IPS-15b (cell line): ENCODE measurements at regions not wholly inside any gene's neighbourhood (a gene's known extent, or its start where the extent isn't known, plus 50 kb on each side); places are given as distances from the start of the nearest gene placed in this dataset.

Source experiments
- H3K27me3 ChIP-seq: one replicate; pipeline ENCODE4 v1.6.1; 2013; ENCODE audit warnings: low read length; ENCODE audit not compliant: control insufficient read depth, insufficient read depth
- H3K36me3 ChIP-seq: one replicate; pipeline ENCODE4 v1.6.1; 2013; ENCODE audit warnings: low read length; ENCODE audit not compliant: control insufficient read depth, insufficient read depth
- H3K4me1 ChIP-seq: one replicate; pipeline ENCODE4 v1.6.1; 2013; ENCODE audit warnings: mild to moderate bottlenecking, low read length; ENCODE audit not compliant: control insufficient read depth, insufficient read depth
- H3K4me3 ChIP-seq: one replicate; pipeline ENCODE4 v1.5.1; 2013; ENCODE audit warnings: low read depth, low read length
- H3K9ac ChIP-seq: one replicate; pipeline ENCODE4 v1.6.1; 2013; ENCODE audit warnings: low read depth, mild to moderate bottlenecking, low read length
- H3K9me3 ChIP-seq: one replicate; pipeline ENCODE4 v1.6.1; 2013; ENCODE audit warnings: mild to moderate bottlenecking, low read length; ENCODE audit not compliant: control insufficient read depth, insufficient read depth

DNA sequence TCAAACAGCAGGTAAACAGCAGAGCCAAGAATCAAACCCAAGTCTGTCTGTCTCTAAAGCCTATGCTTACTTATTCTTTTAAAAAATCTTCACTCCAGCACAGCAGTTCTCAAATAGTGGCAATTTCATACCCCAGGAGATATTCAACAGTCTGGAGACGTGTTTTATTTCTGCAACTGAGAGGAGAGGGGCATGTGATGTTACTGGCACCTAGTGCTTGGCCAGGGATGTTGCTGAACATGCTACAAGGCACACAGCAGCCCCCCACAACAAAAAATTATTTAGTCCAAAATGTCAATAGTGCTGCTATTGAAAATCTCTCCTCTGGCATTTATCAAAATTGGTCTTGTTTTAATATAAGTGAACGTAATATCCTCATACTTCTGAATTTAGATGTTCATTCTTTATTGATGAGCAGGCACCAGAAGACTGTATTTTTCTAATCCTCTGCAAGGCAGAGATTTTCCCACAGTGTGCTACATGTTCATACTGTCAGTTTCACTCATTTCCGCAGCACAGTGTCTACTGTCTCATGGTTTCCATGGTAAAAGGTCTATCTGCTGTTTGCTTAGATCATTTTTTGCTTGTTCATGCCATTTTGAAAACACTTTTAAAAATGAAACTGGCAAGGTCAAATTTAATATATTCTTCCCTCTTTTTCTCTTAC, 90.5 kb downstream of the LRATD1 start:
- H3K36me3 ChIP-seq = no peaks in the 10 kb centered on the region
- no peaks in the 10 kb centered on the region for H3K27me3 ChIP-seq
- H3K4me3 ChIP-seq = no peak overlapping the region
- H3K4me1 ChIP-seq = no peaks in the 10 kb centered on the region
- no peaks in the 10 kb centered on the region for H3K9me3 ChIP-seq
- no peak overlapping the region for H3K9ac ChIP-seq

DNA sequence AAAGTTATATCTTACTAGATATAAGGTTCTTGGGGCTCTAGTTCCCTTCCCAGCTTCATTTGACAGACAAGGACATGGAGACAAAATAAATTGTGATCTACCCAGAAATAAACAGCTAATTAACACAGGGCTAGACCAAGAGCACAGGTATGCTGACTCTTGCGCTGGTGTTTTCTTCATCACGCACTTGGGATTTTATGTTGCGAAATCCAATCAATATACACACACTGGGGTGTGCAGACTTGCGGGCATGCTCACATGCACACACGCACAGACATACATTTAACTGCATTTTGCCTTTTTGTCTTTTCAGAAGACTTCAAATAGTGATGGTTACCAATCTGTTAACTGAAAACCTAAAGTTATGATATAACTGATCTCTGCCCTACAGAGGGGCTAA, 91.2 kb downstream of the LRATD1 start:
- no peaks in the 10 kb centered on the region for H3K4me1 ChIP-seq
- H3K9me3 ChIP-seq = no peaks in the 10 kb centered on the region

GRCh38 chr2:14735696-14736095, 103.2 kb downstream of the LRATD1 start:
- Histone ChIP-seq H3K4me1 (no peaks in the 10 kb centered on the region), H3K4me3 (no peak overlapping the region), H3K9me3 (no peaks in the 10 kb centered on the region), H3K27me3 (no peaks in the 10 kb centered on the region), H3K9ac (no peak overlapping the region), H3K36me3 (no peaks in the 10 kb centered on the region)

More for the DNA sequence above, 91.2 kb downstream of the LRATD1 start:
- H3K4me3 ChIP-seq = no peak overlapping the region
- H3K36me3 ChIP-seq = no peaks in the 10 kb centered on the region
- no peak overlapping the region for H3K9ac ChIP-seq
- no peaks in the 10 kb centered on the region for H3K27me3 ChIP-seq

GRCh38 chr2:14737201-14737600, 104.7 kb downstream of the LRATD1 start:
- no peak overlapping the region for H3K4me3 ChIP-seq
- no peaks in the 10 kb centered on the region for H3K27me3 ChIP-seq
- no peak overlapping the region for H3K9ac ChIP-seq
- H3K36me3 ChIP-seq = no peaks in the 10 kb centered on the region
- H3K9me3 ChIP-seq = no peaks in the 10 kb centered on the region
- H3K4me1 ChIP-seq = no peaks in the 10 kb centered on the region

- H3K4me1 ChIP-seq = no peaks in the 10 kb centered on the region
- H3K4me3 ChIP-seq = no peak overlapping the region
These were observed 111.3 kb downstream of the LRATD1 start for GRCh38 chr2:14743861-14744260.

DNA sequence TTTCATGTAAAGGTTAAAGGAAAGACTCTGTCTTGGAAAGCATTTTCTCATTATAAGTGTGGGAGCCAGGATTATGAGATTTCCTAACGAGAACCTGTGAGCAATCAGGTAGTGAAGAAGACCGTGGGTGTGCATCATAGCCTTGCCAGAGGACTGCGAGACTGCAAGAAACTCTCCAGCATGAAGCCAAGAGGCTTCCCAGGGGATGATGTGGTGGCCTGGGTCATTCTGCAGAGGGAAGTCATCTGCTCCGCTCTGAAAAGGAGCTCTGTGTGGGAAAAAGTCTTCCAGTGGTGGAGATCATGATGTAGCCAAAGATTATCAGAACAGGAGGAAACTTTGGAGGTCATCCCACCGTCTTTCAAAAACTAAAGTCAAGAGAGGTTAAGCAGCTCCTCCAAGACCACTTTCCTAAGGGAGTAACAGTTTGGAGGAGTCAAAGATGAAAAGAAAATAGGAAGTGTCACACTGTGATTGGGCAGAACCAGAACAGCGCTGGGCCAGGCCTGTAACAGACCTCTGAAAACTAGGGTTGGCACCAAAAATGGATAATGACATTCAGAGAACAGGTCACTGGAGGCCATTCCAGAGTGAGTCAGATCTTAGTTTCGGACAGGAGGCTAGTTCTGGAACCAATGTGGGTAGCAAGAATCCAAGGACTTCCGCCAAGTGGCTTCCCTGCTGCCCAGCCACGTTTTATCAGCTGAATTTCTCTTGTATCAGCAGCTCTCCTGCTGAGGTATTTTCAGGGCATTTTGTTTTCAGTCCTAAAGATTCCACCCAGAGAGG, 113.0 kb downstream of the LRATD1 start:
- Histone ChIP-seq H3K27me3 (no peaks in the 10 kb centered on the region), H3K9ac (no peak overlapping the region), H3K36me3 (no peaks in the 10 kb centered on the region), H3K4me3 (no peak overlapping the region), H3K9me3 (peaks cover 4% of the 10 kb centered on the region), H3K4me1 (no peaks in the 10 kb centered on the region)

More at GRCh38 chr2:14743861-14744260, 111.3 kb downstream of the LRATD1 start:
- no peaks in the 10 kb centered on the region for H3K36me3 ChIP-seq
- peaks cover 4% of the 10 kb centered on the region for H3K9me3 ChIP-seq
- H3K27me3 ChIP-seq = no peaks in the 10 kb centered on the region
- H3K9ac ChIP-seq = no peak overlapping the region

DNA sequence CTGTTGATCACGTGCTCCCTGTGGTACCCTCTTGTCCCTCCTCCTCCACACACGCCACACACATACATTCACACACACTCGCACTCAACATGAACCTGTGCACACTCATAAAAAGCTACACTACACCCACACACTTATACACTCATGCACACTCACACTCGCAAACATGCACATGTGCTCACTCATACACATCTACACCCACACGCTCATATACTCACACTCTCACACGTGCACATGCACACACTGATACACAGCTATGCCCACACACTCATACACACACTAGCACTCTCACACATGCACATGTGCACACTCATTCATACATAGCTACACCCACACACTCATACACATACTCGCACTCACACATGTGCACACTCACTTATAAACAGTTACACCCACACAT, 113.6 kb downstream of the LRATD1 start:
- Histone ChIP-seq H3K36me3 (no peaks in the 10 kb centered on the region), H3K9ac (no peak overlapping the region), H3K4me1 (no peaks in the 10 kb centered on the region), H3K27me3 (no peaks in the 10 kb centered on the region), H3K9me3 (peaks cover 4% of the 10 kb centered on the region), H3K4me3 (no peak overlapping the region)

DNA sequence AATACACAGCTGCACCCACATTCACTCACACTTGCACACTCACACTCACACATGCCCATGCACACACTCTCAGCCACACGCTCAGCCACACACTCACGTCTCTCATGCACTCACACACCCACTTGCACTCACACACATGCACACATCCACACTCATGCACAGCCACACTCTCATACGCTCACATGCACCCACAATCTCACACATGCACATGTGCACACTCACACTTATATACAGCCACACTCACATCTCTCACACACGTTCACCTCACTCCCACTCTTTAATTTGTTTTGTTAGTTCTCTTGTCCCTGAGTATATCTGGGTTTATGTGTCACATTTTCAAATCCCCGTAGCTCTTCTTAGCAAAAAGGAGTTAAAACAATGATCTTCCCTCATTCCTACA, 114.9 kb downstream of the LRATD1 start:
- Histone ChIP-seq H3K4me1 (no peaks in the 10 kb centered on the region), H3K27me3 (no peaks in the 10 kb centered on the region), H3K4me3 (no peak overlapping the region), H3K9me3 (peaks cover 4% of the 10 kb centered on the region), H3K9ac (no peak overlapping the region), H3K36me3 (no peaks in the 10 kb centered on the region)

- Histone ChIP-seq H3K9me3 (peaks cover 4% of the 10 kb centered on the region), H3K4me3 (no peak overlapping the region), H3K4me1 (no peaks in the 10 kb centered on the region), H3K36me3 (no peaks in the 10 kb centered on the region), H3K9ac (no peak overlapping the region), H3K27me3 (no peaks in the 10 kb centered on the region)
These were observed 117.4 kb downstream of the LRATD1 start for GRCh38 chr2:14749884-14750283.

- no peaks in the 10 kb centered on the region for H3K4me1 ChIP-seq
- no peaks in the 10 kb centered on the region for H3K36me3 ChIP-seq
- H3K27me3 ChIP-seq = no peaks in the 10 kb centered on the region
- H3K9ac ChIP-seq = no peak overlapping the region
- H3K9me3 ChIP-seq = peaks cover 4% of the 10 kb centered on the region
- no peak overlapping the region for H3K4me3 ChIP-seq
These were observed 117.9 kb downstream of the LRATD1 start for GRCh38 chr2:14750433-14750832.

DNA sequence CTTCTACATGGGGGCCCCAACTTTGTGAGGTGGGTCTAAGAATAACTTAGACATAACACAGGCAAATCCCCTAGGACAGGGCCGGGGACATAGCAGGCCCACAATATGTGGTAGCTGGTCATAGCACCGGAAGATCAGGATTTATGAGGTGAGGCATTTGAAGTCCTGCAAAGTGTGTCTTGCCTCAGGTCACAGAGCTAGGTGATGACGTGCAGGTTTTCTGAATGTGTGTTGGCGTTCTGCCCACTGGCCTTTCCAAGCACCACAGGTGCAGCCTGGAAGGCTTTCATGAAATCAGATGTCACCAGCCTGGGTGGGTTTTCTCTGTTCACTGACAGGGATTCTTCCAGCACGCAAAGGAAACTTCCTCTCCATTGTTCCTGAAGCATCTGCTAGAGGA, 119.1 kb downstream of the LRATD1 start:
- H3K9me3 ChIP-seq = peaks cover 4% of the 10 kb centered on the region
- no peaks in the 10 kb centered on the region for H3K4me1 ChIP-seq
- H3K9ac ChIP-seq = no peak overlapping the region
- no peaks in the 10 kb centered on the region for H3K36me3 ChIP-seq
- H3K4me3 ChIP-seq = no peak overlapping the region
- no peaks in the 10 kb centered on the region for H3K27me3 ChIP-seq

DNA sequence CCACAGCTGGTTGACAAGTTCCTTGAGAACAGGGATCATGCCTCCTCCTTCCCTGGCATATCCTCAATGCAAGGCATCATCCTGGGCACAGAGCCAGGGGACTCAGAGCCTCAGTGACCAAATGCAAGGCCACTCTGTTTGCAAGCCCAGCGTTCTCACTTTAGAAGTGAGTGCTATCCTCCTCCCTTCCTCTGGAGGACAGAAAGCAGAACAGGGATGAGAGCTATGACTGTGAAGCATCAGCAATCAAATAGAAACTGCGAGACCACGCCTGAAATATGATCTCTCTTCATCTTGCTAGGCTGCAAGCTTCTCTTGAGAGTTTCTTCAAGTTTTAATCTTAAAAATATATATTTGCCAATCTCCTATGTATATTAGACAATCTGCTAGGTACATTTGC, 119.8 kb downstream of the LRATD1 start:
- H3K27me3 ChIP-seq = no peaks in the 10 kb centered on the region
- H3K4me3 ChIP-seq = no peak overlapping the region
- peaks cover 2% of the 10 kb centered on the region for H3K9me3 ChIP-seq
- H3K9ac ChIP-seq = no peak overlapping the region
- no peaks in the 10 kb centered on the region for H3K4me1 ChIP-seq
- no peaks in the 10 kb centered on the region for H3K36me3 ChIP-seq
